Posterior vena cava (tissue), 2 donors: ENCODE measurements at regions not wholly inside any gene's neighbourhood (a gene's known extent, or its start where the extent isn't known, plus 50 kb on each side); places are given as distances from the start of the nearest gene placed in this dataset.

Experiments
- DNase-seq: peaks from one replicate; pipeline ENCODE4 v3.0.0-alpha.2; 2020; ENCODE audit warnings: low spot score
- intact Hi-C, 2 donors: fragments of 100-400 bp; cut with DNase I; formaldehyde crosslinking; loops; one replicate each; pipeline versions ENCODE4 v1.14.1 to v1.14.2; 2022 to 2023
- donor health status: DM: yes; HTN: yes; CAD: no.
- donor health status: DM: yes; HTN: yes; CAD: no.

DNA sequence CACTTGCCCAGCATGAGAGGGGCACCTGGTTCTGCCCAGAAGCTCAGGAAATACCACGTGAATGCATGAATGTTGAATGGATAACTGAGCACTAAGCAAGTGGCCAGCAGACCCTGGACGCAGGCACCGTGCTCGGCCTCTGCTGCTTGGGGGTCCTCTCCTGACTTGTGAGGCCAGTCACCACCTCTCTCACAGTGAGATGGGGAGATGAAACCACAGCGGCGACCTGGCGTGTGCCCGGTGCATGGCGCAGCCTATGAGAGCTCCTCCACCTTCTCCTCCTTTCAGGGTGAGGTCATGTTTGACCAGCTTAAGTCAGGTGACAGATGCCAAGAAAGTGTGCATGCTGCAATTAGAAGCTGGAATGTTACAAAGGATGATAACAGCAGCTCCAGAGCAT lies 75.5 kb downstream of the HMX1 start:
- intact Hi-C loops = no loop called here
- DNase-seq = no peak

DNA sequence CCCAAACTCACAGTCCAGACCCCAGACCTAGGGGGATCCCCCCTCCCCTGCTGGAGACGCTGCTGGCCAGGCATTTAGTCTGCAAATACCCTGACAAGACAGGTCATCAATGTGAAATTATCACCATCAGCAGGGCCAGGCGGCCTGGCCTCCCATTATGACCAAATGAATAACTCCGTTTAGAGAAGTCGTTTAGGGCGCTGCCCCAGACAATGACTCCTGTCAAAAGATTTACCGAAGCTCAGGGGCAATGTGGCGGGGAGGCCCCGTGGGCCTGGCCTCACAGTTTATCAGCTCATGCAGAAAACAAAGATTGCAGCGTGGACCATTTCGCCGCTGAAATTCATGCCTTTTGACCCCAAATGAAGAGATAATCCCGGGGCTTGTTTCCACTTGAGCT lies 76.5 kb downstream of the HMX1 start:
- intact Hi-C loops = no loop called here
- no peak for DNase-seq

DNA sequence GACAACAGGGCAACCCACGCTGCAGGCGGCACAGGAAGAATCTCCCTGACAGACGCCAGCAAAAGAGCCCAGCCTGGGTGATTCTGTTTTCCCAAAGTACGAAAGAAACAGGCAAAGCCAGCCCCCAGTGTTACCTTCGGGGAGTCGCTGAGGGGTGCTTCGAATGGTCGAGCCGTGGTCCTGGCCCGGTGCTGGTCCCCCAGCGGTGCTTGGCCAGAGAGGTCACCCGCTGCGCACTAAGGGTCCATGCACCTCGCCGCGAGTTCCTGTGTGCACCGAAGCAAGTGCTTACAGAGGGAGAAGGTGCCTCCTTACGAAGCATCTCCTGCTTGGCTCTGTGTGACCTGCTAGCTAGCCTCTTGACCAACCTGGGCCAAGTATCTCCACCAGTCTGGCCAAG lies 77.1 kb downstream of the HMX1 start:
- DNase-seq = no peak
- intact Hi-C loops = no loop called here

DNA sequence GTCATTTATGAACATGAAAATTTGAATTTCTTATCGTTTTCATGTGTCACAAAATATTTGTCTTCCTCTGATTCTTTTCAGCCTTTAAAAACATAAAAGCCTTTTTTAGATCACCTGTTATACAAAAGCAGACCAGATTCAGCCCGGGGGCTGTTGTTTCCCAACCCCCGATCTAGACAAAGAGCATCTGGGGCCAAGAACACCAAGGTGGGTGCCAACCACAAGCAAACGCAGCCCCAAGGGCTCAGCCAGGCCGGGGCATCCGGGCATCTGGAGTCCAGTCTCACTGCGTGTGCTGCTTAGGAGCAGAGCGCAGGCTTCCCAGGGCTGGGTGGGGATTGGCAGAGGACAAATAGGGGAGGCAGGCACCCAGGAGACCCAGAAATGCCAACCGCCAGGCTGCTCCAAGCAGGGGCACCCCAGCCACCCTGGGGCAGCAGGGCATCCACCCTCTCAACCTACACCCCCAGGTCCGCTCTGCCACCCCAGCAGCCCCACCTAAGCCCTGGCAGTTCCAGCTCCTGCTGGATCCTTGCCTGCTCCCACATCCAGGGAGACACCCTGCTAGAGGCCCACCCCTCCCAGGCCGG lies 78.0 kb downstream of the HMX1 start:
- DNase-seq = no peak
- intact Hi-C loops = no loop called here

DNA sequence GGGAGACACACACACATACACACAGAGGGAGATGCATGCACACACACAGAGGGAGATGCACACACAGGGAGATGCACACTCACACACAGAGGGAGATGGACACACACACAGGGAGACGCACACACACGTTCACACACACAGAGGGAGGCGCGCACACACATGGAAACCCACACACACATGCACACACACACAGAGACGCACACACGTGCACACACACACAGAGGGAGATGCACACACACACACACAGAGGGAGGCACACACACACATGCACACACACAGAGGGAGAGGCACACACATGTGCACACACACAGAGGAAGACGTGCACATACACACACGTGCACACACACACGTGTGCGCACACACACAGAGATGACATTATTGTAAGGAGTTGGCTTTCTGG lies 79.1 kb downstream of the HMX1 start:
- no peak for DNase-seq
- intact Hi-C loops = no loop called here

DNA sequence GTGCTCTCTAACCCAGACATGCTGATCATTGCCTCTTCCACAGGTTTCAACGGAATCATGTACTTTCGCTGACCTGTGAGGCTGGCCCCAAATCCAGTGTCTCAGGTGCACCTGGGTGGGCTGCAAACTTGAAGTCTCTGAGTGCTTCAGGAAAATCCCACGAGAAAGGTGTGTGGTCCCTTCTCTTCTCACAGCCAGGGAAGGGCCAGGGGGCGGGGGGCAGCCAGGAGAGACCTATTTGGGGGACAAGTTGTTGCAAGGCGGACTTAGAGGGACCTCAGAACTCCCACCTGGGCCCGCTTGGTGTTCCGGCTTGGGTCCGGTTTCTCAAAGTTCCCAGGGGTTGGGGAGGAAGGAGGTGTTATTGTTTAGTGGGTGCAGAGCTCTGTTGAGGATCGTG lies 80.0 kb downstream of the HMX1 start:
- peak; percentile 78 for DNase-seq
- intact Hi-C loops = no loop called here

DNA sequence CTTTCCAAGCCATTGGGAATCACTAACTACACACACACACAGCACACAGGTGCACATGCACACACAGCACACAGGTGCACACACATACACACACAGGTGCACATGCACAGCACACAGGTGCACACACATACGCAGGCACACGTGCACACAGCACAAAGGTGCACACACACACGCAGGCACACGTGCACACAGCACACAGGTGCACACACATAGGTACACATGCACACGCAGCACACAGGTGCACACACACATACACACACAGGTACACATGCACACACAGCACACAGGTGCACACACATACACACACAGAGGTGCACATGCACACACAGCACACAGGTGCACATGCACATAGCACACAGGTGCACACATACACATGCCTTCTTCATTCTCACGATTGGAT lies 80.9 kb downstream of the HMX1 start:
- intact Hi-C loops = no loop called here
- DNase-seq = no peak

DNA sequence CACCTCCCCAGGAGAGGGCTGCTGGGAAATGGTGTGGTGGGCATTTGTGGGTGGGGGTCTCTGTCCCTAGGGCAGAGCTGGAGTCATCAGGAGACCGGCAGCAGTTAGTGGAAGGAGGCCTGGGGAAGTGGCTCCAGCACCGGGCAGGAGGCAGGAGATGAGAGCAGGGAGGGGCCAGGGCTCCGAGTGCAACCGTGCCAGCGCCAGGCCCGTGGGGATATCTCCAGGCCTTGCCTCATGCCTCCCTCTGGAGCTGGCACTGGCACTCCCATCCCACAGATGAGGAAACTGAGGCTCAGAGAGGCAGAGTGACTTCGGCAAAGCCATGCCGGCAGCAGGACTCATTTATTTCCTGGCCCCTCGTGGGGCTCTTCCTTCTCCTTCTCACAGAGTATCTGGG lies 83.5 kb downstream of the HMX1 start:
- DNase-seq = no peak
- intact Hi-C loops = no loop called here

DNA sequence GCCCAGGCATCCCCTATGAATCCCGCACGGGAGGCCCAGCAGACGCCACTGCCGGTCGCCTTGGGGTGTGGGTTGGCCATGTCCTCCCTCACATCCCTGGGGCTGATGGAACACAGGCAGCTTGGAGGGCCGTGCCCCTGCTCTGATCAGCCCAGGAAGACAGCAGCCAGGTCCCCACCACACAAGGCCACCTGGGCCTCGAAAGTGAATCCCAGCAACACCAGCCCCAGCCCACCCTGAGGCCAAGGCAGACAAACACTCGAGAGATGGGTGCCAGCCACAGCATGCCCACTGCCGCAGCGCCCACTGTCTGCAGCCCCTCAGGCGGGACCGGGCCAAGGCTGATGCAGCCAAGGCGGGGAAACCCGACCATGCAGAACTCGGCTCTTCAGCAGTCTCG lies 85.5 kb downstream of the HMX1 start:
- DNase-seq = no peak
- intact Hi-C loops = no loop called here

DNA sequence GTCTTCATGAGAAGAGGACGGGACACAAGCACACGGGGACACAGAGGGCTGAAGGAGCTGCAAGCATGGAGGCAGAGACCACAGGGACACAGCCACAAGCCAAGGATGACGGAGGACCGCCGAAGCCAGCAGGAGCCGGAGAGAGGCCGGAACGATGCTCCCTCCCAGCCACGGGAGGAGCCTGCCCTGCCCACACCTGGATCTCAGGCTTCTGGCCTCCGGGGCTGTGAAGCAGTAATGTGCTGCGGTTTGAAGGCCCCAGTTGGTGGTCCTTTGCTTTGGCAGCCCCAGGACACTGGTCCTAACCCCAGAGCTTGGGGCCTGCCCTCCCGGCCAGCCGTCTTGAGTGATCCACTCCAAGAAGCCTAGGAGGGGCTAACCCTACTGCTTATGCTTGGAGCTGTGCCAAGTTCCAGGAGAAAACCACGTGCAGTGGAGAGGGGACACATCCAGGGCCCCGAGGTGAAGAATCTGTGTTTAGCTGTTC lies 85.9 kb downstream of the HMX1 start:
- intact Hi-C loops = no loop called here
- no peak for DNase-seq

DNA sequence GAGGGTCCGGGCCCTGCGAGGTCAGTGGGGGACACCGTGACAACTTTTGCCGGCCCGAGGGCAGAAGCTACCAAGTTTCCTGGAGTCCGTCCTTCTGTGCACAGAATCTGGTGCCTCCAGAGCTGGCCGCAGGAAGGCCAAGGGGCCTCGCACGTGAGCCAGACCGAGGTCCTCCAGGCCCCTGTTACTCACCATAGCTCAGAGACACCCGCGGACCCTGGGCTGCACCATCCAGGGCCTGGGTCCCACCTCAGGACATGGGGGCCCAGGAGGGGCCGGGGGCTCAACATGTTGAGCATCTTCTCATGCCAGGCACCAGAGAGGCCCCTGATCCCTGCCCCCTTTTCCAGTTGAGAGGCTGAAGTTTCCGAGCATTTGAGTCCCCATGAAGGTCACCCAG lies 87.9 kb downstream of the HMX1 start:
- DNase-seq = no peak
- intact Hi-C loops = no loop called here

DNA sequence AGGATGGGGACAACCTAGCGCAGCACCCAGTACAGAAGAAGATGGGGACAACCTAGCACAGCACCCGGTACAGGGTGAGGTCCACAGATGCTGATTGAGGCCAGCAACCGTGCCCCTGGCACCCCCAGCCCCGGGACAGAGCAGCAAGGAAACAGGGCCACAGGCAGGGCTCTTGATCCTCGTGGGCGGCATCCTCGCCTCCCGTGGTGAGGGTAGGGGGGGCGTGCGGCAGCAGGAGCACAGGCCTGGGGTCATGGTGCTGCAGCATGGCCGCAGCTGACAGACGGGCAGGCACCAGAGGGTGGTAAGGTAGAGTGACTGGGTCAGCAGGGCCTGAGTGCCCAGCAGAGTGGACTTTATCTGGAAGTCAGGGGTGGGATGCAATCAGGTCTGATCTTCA lies 89.5 kb downstream of the HMX1 start:
- DNase-seq = no peak
- intact Hi-C loops = no loop called here

DNA sequence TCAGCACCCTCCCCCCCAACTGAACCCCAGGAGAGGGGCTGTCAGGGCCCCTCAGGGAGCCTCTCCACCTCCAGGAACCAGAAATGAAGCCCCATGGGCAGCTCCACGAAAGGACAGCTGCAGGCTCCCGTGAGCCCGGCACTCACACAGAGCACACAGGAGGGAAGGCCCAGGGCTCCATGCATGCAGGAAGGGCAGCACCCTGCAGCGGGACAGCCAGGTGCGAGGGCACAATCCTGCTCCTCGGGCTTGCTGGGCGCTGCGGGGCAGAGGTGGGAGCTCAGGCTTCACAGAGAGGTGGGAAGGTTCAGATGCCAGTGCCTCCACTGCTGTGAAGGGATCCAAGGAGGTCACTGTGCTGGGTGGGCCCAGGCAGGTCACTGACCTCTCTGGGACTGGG lies 90.0 kb downstream of the HMX1 start:
- intact Hi-C loops = no loop called here
- DNase-seq = no peak

DNA sequence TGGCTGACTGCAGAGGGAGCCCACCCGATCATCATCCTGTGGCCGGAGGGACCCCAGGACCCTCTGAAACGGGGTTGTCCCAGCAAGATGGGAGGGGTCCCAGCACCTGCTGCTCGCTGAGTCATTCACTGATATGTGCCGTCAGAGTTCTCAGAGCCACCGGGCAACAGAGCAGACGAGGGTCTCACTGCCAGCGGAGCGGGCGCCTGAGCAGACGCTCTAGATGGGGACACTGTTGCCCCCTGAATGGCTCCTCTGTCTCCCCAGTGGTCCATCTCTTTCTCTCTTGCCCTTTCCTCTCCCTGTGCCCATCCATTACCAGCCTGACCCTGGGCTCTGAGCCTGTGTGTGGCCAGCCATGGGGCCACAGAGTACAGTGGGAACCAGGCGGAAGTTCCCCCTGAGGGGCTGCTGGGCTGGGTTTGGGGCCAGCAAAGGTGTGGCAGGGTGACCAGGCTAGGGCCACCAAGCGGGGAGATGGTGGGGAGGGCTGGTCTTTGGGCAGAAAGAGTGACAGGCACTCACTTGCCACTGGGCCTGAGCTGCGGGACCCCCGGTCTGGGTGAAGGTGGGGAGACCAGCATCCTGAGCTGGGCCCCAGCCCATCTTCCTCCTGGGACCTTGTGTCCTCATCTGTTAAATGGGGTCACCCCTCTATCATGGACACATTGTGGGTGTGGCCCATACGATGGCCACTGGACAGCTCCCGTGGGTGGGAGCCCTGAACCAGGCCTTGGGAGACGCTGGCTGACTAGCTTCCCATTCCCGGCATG lies 90.9 kb downstream of the HMX1 start:
- intact Hi-C loops = no loop called here
- no peak for DNase-seq

DNA sequence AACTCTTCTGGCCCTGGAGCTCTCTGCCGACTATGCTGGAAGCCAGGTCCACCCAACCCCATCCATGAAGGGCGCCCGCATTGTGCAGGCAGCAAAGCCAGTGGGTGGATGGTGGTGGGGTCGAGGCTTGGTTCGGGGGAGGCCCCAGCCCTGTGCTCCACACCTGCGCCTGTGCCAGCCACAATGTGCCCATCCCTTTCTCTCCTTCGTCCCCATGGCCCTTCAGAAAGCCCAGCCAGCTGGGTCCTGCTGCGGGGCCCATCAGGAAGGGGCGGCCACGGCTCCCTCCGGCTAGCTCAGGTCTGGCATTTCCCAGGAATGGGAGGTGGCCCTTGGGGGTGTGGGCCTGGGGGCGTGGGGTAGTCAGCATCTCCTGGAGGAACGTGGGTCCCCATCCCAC lies 91.6 kb downstream of the HMX1 start:
- no peak for DNase-seq
- intact Hi-C loops = no loop called here

DNA sequence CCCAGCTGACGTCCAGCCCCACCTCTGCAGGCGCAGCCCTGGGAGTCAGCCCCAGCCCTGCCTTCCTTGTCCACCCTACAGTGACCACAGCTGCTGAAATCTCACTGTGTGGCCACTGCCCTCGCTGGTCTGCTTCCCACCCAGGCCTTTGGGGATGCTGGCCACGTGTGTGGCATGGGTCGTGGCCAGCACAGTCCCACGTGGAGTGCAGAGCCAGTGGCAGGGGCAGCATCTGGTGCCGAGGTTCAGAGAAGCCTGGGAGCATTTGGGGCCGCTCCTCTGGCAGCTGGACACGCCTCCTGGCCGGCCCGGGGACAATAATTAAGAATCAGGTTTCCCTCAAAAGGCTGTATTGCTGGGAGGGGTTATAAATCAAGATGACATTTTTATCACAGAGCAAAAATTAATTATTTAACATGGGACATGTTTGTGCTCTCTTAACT lies 92.1 kb downstream of the HMX1 start:
- intact Hi-C loops = no loop called here
- DNase-seq = no peak

DNA sequence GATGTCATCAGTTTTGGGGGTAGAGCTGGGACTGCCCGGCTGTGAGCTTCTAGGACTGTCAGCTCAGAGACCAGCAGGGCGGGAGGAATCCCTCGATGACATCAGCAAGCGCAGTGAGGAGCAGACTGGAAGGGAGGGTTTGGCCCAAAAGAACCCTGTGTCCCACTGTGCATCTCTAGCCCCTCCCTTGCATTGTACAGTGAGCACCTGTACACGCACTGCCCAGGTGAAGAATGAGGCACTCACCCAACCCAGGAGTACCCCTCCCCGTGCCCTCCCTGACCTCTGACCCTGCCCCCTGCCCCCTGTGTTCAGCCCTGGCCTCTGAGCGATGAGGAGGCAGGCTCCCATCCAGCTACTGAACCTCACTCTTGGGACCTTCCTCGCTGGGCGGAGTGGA lies 92.9 kb downstream of the HMX1 start:
- DNase-seq = no peak
- intact Hi-C loops = no loop called here

DNA sequence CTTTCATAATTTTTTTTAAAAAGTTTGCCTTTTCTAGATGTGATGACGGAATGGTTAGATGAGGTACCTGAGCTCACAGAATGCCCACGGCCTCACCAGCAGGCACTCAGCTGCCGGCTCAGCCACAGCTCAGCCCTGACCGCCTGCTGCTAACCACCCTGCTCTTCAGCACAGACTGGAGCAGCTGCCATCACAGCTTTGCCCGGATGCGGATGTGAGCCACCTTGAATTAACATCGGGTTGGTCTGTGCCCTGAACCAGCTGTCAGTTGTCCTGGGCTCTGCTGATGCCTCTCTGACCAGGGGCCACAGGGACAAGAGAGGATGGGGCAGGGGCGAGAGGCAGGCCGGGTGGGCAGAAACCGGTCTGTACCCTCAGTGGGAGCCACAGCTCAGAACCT lies 93.3 kb downstream of the HMX1 start:
- intact Hi-C loops = no loop called here
- no peak for DNase-seq

DNA sequence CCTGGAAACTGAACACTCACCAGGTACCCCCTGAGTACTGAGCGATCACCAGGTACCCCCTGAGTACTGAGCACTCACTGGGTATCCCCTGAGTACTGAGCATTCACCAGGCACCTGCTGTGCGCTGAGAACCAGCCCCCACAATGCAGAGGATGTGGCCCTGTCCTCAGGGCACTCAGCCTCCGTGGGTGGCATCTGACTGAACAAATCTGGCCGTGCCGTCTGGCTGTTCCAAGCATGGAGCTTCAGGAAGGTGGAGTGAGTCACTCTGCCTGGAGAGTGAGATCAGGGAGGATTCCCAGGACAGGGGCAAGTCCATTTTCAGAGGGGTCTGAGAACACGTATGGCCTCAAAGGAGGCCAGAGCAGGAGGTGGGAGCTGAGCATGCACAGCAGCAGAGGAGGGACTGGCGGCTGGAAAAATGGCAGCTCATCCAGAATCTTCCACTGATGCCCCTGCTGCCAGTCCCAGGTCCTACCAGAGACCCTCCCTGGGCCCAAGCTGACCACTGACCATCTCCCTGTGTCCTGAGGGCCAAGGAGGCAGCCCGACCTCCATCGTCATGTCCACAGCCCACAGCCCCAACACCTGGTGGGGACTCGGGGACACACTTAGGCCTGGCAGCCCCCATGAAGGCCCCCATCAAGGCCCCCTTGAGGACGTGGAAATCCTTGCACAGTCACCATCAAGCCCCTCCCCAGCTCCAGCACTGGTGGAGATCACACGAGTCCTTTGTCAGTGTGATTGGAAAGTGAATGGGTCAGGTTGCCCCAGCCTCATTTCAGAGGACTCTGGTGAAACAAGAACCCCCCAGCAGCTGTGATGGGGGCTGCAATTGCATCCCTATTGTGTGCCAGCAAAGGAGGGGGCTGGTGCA lies 94.1 kb downstream of the HMX1 start:
- intact Hi-C loops = no loop called here

DNA sequence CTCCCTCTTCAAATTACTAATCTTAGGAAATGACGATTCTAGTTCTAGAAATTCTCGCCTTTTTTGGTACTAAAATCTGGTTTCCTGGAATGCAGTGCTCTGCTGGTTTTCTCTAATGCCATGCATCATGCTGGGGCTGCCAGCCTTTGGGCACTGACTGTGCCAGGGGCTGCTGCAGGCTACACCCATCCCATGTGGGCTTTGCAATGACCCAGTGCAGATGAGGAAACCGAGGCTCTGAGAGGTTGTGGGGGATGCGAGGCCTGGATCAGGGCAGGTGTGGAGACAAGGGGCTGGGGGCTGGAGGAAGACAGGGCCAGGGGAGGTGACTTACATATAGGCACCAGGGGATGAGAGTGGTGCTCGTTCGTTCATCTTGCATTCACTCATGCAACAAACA lies 95.3 kb downstream of the HMX1 start:
- no peak for DNase-seq
- intact Hi-C loops = no loop called here

More for the DNA sequence above, 94.1 kb downstream of the HMX1 start:
- peak; percentile 48 for DNase-seq
